GM23338 (cell line): ENCODE measurements at regions not wholly inside any gene's neighbourhood (a gene's known extent, or its start where the extent isn't known, plus 50 kb on each side); places are given as distances from the start of the nearest gene placed in this dataset.

ENCODE experiments used
- ATAC-seq: fragments of 200-7000 bp; cut with Tn5 transposase; 3 replicates; pipeline ENCODE4 v1.9.1; 2020
- DNase-seq: peaks from one replicate; pipeline ENCODE4 v3.0.0-alpha.2; 2015; ENCODE audit warnings: low spot score
- H2AFZ ChIP-seq: fragments of 200-600 bp; sonication (generic); 2 replicates; pipeline ENCODE4 v1.8.0; 2016; ENCODE audit warnings: antibody characterized with exemption, mild to moderate bottlenecking, moderate library complexity
- H3F3A ChIP-seq: fragments of 200-600 bp; sonication (generic); replicated peaks from 2 replicates; pipeline ENCODE4 v1.8.0; 2017; ENCODE audit warnings: antibody characterized with exemption, mixed run types, low read depth
- H3K27ac ChIP-seq: fragments of 200-600 bp; sonication (generic); 2 replicates; pipeline ENCODE4 v1.6.1; 2016; ENCODE audit warnings: low read depth
- H3K27me3 ChIP-seq: fragments of 200-600 bp; sonication (generic); 2 replicates; pipeline ENCODE4 v1.8.0; 2016; ENCODE audit warnings: mild to moderate bottlenecking, mixed run types, moderate library complexity; ENCODE audit not compliant: insufficient read depth
- H3K36me3 ChIP-seq: fragments of 200-600 bp; sonication (generic); 2 replicates; pipeline ENCODE4 v1.8.0; 2016; ENCODE audit warnings: mild to moderate bottlenecking; ENCODE audit not compliant: insufficient read depth
- H3K4me1 ChIP-seq: fragments of 200-600 bp; sonication (generic); 2 replicates; pipeline ENCODE4 v1.8.0; 2016; ENCODE audit warnings: mild to moderate bottlenecking, moderate library complexity; ENCODE audit not compliant: insufficient read depth
- H3K4me2 ChIP-seq: fragments of 200-600 bp; sonication (generic); 2 replicates; pipeline ENCODE4 v1.7.1; 2017; ENCODE audit warnings: mixed run types
- H3K4me3 ChIP-seq: fragments of 200-600 bp; sonication (generic); 2 replicates; pipeline ENCODE4 v1.6.1; 2016; ENCODE audit warnings: mixed run types
- H3K79me2 ChIP-seq: fragments of 200-600 bp; sonication (generic); replicated peaks from 2 replicates; pipeline ENCODE4 v1.8.0; 2017; ENCODE audit warnings: mild to moderate bottlenecking; ENCODE audit not compliant: insufficient read depth
- H3K9me2 ChIP-seq: fragments of 200-600 bp; sonication (generic); 2 replicates; pipeline ENCODE4 v1.8.0; 2017; ENCODE audit not compliant: insufficient read depth
- H4K20me1 ChIP-seq: fragments of 200-600 bp; sonication (generic); replicated peaks from 2 replicates; pipeline ENCODE4 v1.8.0; 2017; ENCODE audit warnings: mild to moderate bottlenecking; ENCODE audit not compliant: insufficient read depth
- H3K27ac Mint-ChIP-seq: 2 replicates; pipeline ENCODE4 v1.8.0; 2020; ENCODE audit warnings: inconsistent platforms, mild to moderate bottlenecking, moderate library complexity, mixed read lengths
- H3K27me3 Mint-ChIP-seq: 3 replicates; pipeline ENCODE4 v1.8.0; 2022; ENCODE audit warnings: low read depth, mild to moderate bottlenecking, moderate library complexity, mixed read lengths, inconsistent platforms; ENCODE audit not compliant: insufficient read depth, poor library complexity
- H3K36me3 Mint-ChIP-seq: 3 replicates; pipeline ENCODE4 v1.8.0; 2021; ENCODE audit warnings: low read depth, mild to moderate bottlenecking, inconsistent platforms, moderate library complexity, mixed read lengths
- H3K4me1 Mint-ChIP-seq: 3 replicates; pipeline ENCODE4 v1.8.0; 2020; ENCODE audit warnings: mild to moderate bottlenecking, inconsistent platforms, mixed read lengths
- H3K4me3 Mint-ChIP-seq: 3 replicates; pipeline ENCODE4 v1.8.0; 2021; ENCODE audit warnings: moderate library complexity, mild to moderate bottlenecking, inconsistent platforms, mixed read lengths
- H3K9me3 Mint-ChIP-seq: 3 replicates; pipeline ENCODE4 v1.8.0; 2020; ENCODE audit warnings: moderate library complexity, mild to moderate bottlenecking, inconsistent platforms, mixed read lengths
- CREB1 ChIP-seq: fragments of 250-450 bp; sonication (Bioruptor Pico); IDR thresholded peaks from 2 replicates; pipeline ENCODE4 v1.5.0; 2020; ENCODE audit warnings: low read depth, mild to moderate bottlenecking, moderate library complexity
- EZH2 ChIP-seq: fragments of 200-600 bp; sonication (generic); IDR thresholded peaks from one replicate; pipeline ENCODE4 v1.8.0; 2017; ENCODE audit warnings: antibody characterized with exemption, mild to moderate bottlenecking, low read depth; ENCODE audit not compliant: unreplicated experiment
- EZH2phosphoT487 ChIP-seq: fragments of 200-600 bp; sonication (generic); IDR thresholded peaks from one replicate; pipeline ENCODE4 v1.8.1; 2018; ENCODE audit warnings: antibody characterized with exemption; ENCODE audit not compliant: unreplicated experiment
- JUNB ChIP-seq: IDR thresholded peaks from one replicate; pipeline ENCODE4 v1.6.1; 2016; ENCODE audit warnings: antibody characterized with exemption; ENCODE audit not compliant: unreplicated experiment
- NANOG ChIP-seq: IDR thresholded peaks from 2 replicates; pipeline ENCODE4 v1.6.1; 2016; ENCODE audit warnings: antibody characterized with exemption, borderline replicate concordance
- POLR2AphosphoS5 ChIP-seq: IDR thresholded peaks from 2 replicates; pipeline ENCODE4 v1.6.1; 2016; ENCODE audit warnings: antibody characterized with exemption, low read depth
- STAT1 ChIP-seq: IDR thresholded peaks from one replicate; pipeline ENCODE4 v1.6.1; 2016; ENCODE audit warnings: antibody characterized with exemption; ENCODE audit not compliant: unreplicated experiment
- ZNF114 ChIP-seq: fragments of 250-450 bp; sonication (Bioruptor Pico); IDR thresholded peaks from 2 replicates; pipeline ENCODE4 v1.5.0; 2020; ENCODE audit warnings: mild to moderate bottlenecking, moderate library complexity
- ZNF331 ChIP-seq: fragments of 250-450 bp; sonication (Bioruptor Pico); IDR thresholded peaks from 2 replicates; pipeline ENCODE4 v1.5.0; 2020; ENCODE audit warnings: low read depth, mild to moderate bottlenecking, moderate library complexity
- TF ChIP-seq, protein P1 (sequence below): IDR thresholded peaks from 2 replicates; pipeline ENCODE4 v1.6.1; 2016; ENCODE audit warnings: antibody characterized with exemption
- TF ChIP-seq, protein P2 (sequence below), 2 experiments: fragments of 200-600 bp in 1 of 2; sonication (generic) in 1 of 2; conservative IDR thresholded peaks; 2 replicates each; pipeline versions ENCODE4 v1.5.1 to v1.6.1; 2016 to 2017; ENCODE audit warnings: antibody characterized with exemption in 2 of 2, low read depth in 2 of 2, mild to moderate bottlenecking in 2 of 2, moderate library complexity in 1 of 2
- TF ChIP-seq, protein P3 (sequence below): IDR thresholded peaks from one replicate; pipeline ENCODE4 v1.6.1; 2018; ENCODE audit warnings: antibody characterized with exemption; ENCODE audit not compliant: unreplicated experiment
- TF ChIP-seq, protein P4 (sequence below): fragments of 250-450 bp; sonication (Bioruptor Pico); IDR thresholded peaks from 2 replicates; pipeline ENCODE4 v1.5.0; 2020; ENCODE audit warnings: mild to moderate bottlenecking, moderate library complexity

DNA sequence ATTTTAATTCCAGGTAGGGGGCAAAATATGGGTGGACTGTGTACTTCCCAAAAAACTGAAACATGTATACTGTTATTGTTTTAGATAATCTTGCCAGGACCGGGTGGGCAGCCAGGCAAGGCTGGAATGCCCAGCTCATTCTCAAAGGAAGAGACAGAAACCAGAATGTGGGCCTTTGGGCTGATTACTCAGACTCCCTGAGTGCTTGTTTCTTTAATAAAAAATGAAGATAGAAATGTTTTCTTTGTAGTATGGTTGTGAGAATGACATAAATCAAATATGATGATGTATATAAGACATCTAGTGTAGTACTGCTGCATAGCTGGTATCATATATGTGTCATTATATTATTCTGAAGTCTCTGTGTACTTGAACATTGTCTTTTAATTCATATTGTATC lies 231.6 kb upstream of the NT5C1B start:
- H3K36me3 Mint-ChIP-seq: no peaks in the 10 kb centered on the region
- H3K4me1 ChIP-seq: no peaks in the 10 kb centered on the region
- DNase-seq (no peak), ATAC-seq (no peak)
- H3K4me1 Mint-ChIP-seq: no peaks in the 10 kb centered on the region
- TF ChIP-seq, protein P1, sequence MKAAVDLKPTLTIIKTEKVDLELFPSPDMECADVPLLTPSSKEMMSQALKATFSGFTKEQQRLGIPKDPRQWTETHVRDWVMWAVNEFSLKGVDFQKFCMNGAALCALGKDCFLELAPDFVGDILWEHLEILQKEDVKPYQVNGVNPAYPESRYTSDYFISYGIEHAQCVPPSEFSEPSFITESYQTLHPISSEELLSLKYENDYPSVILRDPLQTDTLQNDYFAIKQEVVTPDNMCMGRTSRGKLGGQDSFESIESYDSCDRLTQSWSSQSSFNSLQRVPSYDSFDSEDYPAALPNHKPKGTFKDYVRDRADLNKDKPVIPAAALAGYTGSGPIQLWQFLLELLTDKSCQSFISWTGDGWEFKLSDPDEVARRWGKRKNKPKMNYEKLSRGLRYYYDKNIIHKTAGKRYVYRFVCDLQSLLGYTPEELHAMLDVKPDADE: no peak
- no peak for TF ChIP-seq POLR2AphosphoS5
- no peak for TF ChIP-seq EZH2
- no peak for TF ChIP-seq STAT1
- no peak for TF ChIP-seq ZNF114 (CRISPR knock-in tag)
- no peak for TF ChIP-seq JUNB
- TF ChIP-seq, protein P2, sequence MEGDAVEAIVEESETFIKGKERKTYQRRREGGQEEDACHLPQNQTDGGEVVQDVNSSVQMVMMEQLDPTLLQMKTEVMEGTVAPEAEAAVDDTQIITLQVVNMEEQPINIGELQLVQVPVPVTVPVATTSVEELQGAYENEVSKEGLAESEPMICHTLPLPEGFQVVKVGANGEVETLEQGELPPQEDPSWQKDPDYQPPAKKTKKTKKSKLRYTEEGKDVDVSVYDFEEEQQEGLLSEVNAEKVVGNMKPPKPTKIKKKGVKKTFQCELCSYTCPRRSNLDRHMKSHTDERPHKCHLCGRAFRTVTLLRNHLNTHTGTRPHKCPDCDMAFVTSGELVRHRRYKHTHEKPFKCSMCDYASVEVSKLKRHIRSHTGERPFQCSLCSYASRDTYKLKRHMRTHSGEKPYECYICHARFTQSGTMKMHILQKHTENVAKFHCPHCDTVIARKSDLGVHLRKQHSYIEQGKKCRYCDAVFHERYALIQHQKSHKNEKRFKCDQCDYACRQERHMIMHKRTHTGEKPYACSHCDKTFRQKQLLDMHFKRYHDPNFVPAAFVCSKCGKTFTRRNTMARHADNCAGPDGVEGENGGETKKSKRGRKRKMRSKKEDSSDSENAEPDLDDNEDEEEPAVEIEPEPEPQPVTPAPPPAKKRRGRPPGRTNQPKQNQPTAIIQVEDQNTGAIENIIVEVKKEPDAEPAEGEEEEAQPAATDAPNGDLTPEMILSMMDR (conservative IDR thresholded peaks at IDR 0.05; ENCODE audit: low read depth in 2 of 2): no peak
- no peak for TF ChIP-seq EZH2phosphoT487
- TF ChIP-seq, protein P3, sequence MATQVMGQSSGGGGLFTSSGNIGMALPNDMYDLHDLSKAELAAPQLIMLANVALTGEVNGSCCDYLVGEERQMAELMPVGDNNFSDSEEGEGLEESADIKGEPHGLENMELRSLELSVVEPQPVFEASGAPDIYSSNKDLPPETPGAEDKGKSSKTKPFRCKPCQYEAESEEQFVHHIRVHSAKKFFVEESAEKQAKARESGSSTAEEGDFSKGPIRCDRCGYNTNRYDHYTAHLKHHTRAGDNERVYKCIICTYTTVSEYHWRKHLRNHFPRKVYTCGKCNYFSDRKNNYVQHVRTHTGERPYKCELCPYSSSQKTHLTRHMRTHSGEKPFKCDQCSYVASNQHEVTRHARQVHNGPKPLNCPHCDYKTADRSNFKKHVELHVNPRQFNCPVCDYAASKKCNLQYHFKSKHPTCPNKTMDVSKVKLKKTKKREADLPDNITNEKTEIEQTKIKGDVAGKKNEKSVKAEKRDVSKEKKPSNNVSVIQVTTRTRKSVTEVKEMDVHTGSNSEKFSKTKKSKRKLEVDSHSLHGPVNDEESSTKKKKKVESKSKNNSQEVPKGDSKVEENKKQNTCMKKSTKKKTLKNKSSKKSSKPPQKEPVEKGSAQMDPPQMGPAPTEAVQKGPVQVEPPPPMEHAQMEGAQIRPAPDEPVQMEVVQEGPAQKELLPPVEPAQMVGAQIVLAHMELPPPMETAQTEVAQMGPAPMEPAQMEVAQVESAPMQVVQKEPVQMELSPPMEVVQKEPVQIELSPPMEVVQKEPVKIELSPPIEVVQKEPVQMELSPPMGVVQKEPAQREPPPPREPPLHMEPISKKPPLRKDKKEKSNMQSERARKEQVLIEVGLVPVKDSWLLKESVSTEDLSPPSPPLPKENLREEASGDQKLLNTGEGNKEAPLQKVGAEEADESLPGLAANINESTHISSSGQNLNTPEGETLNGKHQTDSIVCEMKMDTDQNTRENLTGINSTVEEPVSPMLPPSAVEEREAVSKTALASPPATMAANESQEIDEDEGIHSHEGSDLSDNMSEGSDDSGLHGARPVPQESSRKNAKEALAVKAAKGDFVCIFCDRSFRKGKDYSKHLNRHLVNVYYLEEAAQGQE: no peak
- TF ChIP-seq NANOG: no peak
- TF ChIP-seq CREB1 (CRISPR knock-in tag): no peak
- TF ChIP-seq ZNF331: no peak
- TF ChIP-seq, protein P4, sequence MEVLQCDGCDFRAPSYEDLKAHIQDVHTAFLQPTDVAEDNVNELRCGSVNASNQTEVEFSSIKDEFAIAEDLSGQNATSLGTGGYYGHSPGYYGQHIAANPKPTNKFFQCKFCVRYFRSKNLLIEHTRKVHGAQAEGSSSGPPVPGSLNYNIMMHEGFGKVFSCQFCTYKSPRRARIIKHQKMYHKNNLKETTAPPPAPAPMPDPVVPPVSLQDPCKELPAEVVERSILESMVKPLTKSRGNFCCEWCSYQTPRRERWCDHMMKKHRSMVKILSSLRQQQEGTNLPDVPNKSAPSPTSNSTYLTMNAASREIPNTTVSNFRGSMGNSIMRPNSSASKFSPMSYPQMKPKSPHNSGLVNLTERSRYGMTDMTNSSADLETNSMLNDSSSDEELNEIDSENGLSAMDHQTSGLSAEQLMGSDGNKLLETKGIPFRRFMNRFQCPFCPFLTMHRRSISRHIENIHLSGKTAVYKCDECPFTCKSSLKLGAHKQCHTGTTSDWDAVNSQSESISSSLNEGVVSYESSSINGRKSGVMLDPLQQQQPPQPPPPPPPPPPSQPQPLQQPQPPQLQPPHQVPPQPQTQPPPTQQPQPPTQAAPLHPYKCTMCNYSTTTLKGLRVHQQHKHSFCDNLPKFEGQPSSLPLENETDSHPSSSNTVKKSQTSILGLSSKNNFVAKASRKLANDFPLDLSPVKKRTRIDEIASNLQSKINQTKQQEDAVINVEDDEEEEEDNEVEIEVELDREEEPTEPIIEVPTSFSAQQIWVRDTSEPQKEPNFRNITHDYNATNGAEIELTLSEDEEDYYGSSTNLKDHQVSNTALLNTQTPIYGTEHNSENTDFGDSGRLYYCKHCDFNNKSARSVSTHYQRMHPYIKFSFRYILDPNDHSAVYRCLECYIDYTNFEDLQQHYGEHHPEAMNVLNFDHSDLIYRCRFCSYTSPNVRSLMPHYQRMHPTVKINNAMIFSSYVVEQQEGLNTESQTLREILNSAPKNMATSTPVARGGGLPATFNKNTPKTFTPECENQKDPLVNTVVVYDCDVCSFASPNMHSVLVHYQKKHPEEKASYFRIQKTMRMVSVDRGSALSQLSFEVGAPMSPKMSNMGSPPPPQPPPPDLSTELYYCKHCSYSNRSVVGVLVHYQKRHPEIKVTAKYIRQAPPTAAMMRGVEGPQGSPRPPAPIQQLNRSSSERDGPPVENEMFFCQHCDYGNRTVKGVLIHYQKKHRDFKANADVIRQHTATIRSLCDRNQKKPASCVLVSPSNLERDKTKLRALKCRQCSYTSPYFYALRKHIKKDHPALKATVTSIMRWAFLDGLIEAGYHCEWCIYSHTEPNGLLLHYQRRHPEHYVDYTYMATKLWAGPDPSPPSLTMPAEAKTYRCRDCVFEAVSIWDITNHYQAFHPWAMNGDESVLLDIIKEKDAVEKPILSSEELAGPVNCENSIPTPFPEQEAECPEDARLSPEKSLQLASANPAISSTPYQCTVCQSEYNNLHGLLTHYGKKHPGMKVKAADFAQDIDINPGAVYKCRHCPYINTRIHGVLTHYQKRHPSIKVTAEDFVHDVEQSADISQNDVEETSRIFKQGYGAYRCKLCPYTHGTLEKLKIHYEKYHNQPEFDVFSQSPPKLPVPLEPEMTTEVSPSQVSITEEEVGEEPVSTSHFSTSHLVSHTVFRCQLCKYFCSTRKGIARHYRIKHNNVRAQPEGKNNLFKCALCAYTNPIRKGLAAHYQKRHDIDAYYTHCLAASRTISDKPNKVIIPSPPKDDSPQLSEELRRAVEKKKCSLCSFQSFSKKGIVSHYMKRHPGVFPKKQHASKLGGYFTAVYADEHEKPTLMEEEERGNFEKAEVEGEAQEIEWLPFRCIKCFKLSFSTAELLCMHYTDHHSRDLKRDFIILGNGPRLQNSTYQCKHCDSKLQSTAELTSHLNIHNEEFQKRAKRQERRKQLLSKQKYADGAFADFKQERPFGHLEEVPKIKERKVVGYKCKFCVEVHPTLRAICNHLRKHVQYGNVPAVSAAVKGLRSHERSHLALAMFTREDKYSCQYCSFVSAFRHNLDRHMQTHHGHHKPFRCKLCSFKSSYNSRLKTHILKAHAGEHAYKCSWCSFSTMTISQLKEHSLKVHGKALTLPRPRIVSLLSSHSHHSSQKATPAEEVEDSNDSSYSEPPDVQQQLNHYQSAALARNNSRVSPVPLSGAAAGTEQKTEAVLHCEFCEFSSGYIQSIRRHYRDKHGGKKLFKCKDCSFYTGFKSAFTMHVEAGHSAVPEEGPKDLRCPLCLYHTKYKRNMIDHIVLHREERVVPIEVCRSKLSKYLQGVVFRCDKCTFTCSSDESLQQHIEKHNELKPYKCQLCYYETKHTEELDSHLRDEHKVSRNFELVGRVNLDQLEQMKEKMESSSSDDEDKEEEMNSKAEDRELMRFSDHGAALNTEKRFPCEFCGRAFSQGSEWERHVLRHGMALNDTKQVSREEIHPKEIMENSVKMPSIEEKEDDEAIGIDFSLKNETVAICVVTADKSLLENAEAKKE (CRISPR knock-in tag): no peak
- no peak overlapping the region for H3K4me2 ChIP-seq
- no peak overlapping the region for H3K27ac Mint-ChIP-seq
- H4K20me1 ChIP-seq: no peaks in the 10 kb centered on the region
- peaks cover 3% of the 10 kb centered on the region for H3K27me3 Mint-ChIP-seq
- H3K36me3 ChIP-seq: no peaks in the 10 kb centered on the region
- no peak overlapping the region for H3K27ac ChIP-seq
- no peaks in the 10 kb centered on the region for H3K9me2 ChIP-seq
- H3K4me3 ChIP-seq: no peak overlapping the region
- H3K79me2 ChIP-seq: no peaks in the 10 kb centered on the region
- H3K9me3 Mint-ChIP-seq: no peaks in the 10 kb centered on the region
- no peak overlapping the region for H2AFZ ChIP-seq
- no peaks in the 10 kb centered on the region for H3F3A ChIP-seq
- H3K27me3 ChIP-seq: no peaks in the 10 kb centered on the region
- H3K4me3 Mint-ChIP-seq: no peak overlapping the region
